HEK293T (cell line): ENCODE measurements at regions not wholly inside any gene's neighbourhood (a gene's known extent, or its start where the extent isn't known, plus 50 kb on each side); places are given as distances from the start of the nearest gene placed in this dataset.

Experiments used
- CTCF ChIA-PET: fragments of 350-600 bp; formaldehyde crosslinking; extraction: SDS; loops from one replicate; lab custom pipeline; 2021; ENCODE audit warnings: antibody characterized with exemption, inconsistent platforms; lab: Yijun Ruan, JAX
- POLR2A ChIA-PET: fragments of 350-600 bp; formaldehyde crosslinking; extraction: SDS; loops from one replicate; lab custom pipeline; 2020; ENCODE audit warnings: antibody characterized with exemption, inconsistent platforms; lab: Yijun Ruan, JAX
- DNase-seq: peaks from one replicate; pipeline ENCODE4 v3.0.0; 2012; ENCODE audit warnings: mixed read lengths; ENCODE audit errors: extremely low spot score
- ARNT ChIP-seq: fragments of 450-650 bp; IDR thresholded peaks from 2 replicates; pipeline ENCODE4 v1.6.1; 2017; ENCODE audit warnings: mild to moderate bottlenecking
- BHLHE40 ChIP-seq: fragments of 450-650 bp; IDR thresholded peaks from 2 replicates; pipeline ENCODE4 v1.6.1; 2016; ENCODE audit warnings: mild to moderate bottlenecking, moderate library complexity, borderline replicate concordance
- CTBP1 ChIP-seq: fragments of 450-650 bp; IDR thresholded peaks from 2 replicates; pipeline ENCODE4 v1.6.1; 2016; ENCODE audit warnings: borderline replicate concordance
- ELF4 ChIP-seq: fragments of 450-650 bp; IDR thresholded peaks from 2 replicates; pipeline ENCODE4 v1.6.1; 2017; ENCODE audit warnings: antibody characterized with exemption
- FOXA1 ChIP-seq: fragments of 450-650 bp; IDR thresholded peaks from 2 replicates; pipeline ENCODE4 v1.6.1; 2016; ENCODE audit warnings: mild to moderate bottlenecking
- FOXK2 ChIP-seq: fragments of 450-650 bp; IDR thresholded peaks from 2 replicates; pipeline ENCODE4 v1.6.1; 2016; ENCODE audit warnings: mild to moderate bottlenecking
- FOXM1 ChIP-seq: fragments of 450-650 bp; IDR thresholded peaks from 2 replicates; pipeline ENCODE4 v1.6.1; 2017; ENCODE audit warnings: mild to moderate bottlenecking, borderline replicate concordance
- HDGF ChIP-seq: fragments of 450-650 bp; IDR thresholded peaks from 2 replicates; pipeline ENCODE4 v1.6.1; 2017; ENCODE audit warnings: antibody characterized with exemption, borderline replicate concordance
- L3MBTL2 ChIP-seq: fragments of 450-650 bp; conservative IDR thresholded peaks from 2 replicates; pipeline ENCODE4 v1.6.1; 2016; ENCODE audit warnings: mild to moderate bottlenecking
- LEF1 ChIP-seq: fragments of 450-650 bp; IDR thresholded peaks from 2 replicates; pipeline ENCODE4 v1.6.1; 2017; ENCODE audit warnings: mild to moderate bottlenecking, borderline replicate concordance
- NFRKB ChIP-seq: fragments of 450-650 bp; IDR thresholded peaks from 2 replicates; pipeline ENCODE4 v1.6.1; 2016; ENCODE audit warnings: mild to moderate bottlenecking, moderate library complexity
- PKNOX1 ChIP-seq: fragments of 450-650 bp; IDR thresholded peaks from 2 replicates; pipeline ENCODE4 v1.6.1; 2016
- SP1 ChIP-seq: fragments of 450-650 bp; IDR thresholded peaks from 2 replicates; pipeline ENCODE4 v1.6.1; 2017
- SUZ12 ChIP-seq: fragments of 450-650 bp; IDR thresholded peaks from 2 replicates; pipeline ENCODE4 v1.6.1; 2016; ENCODE audit warnings: mild to moderate bottlenecking
- TARDBP ChIP-seq: fragments of 450-650 bp; IDR thresholded peaks from 2 replicates; pipeline ENCODE4 v1.6.1; 2016
- ZNF384 ChIP-seq: fragments of 450-650 bp; IDR thresholded peaks from 2 replicates; pipeline ENCODE4 v1.6.1; 2016

GRCh38 chr19:32266460-32266859, 79.0 kb upstream of the ZNF507 start:
- CTCF ChIA-PET, result interaction anchor here (0.6 kb wide), 1 partner anchor 12 kb away, joined by 7 read pairs; no protein-coding TSS in a partner anchor
- DNase-seq, result no peak
- TF ChIP-seq NFRKB (no peak), HDGF (no peak), FOXK2 (no peak), SUZ12 (no peak), ARNT (no peak), ZNF384 (no peak), CTBP1 (no peak), BHLHE40 (no peak), SP1 (no peak), LEF1 (no peak), L3MBTL2 (no peak), FOXA1 (no peak), FOXM1 (no peak), PKNOX1 (no peak), TARDBP (no peak), ELF4 (no peak)
- POLR2A ChIA-PET, result no interaction called here

GRCh38 chr19:32268381-32268780, 77.0 kb upstream of the ZNF507 start:
- TF ChIP-seq NFRKB (no peak), ARNT (no peak), FOXA1 (no peak), L3MBTL2 (no peak), FOXM1 (no peak), CTBP1 (no peak), HDGF (no peak), ZNF384 (no peak), PKNOX1 (no peak), LEF1 (no peak), SP1 (no peak), SUZ12 (no peak), TARDBP (no peak), ELF4 (no peak)
- ChIA-PET POLR2A (no interaction called here), CTCF (no interaction called here)
- DNase-seq, result no peak

- CTCF ChIA-PET, result no interaction called here
- TF ChIP-seq SUZ12 (no peak), LEF1 (no peak), FOXM1 (no peak), PKNOX1 (no peak), BHLHE40 (no peak), NFRKB (no peak), TARDBP (no peak), CTBP1 (no peak), FOXK2 (no peak), L3MBTL2 (no peak)
- no peak for DNase-seq
- POLR2A ChIA-PET, result no interaction called here
Observed at GRCh38 chr19:32269831-32270230, 75.6 kb upstream of the ZNF507 start.

- CTCF ChIA-PET, result interaction anchor here (0.8 kb wide), 1 partner anchor 327 kb away, joined by 3 read pairs; no protein-coding TSS in a partner anchor
- no peak for DNase-seq
- POLR2A ChIA-PET, result no interaction called here
- TF ChIP-seq FOXA1 (no peak), SP1 (no peak), LEF1 (no peak), TARDBP (no peak), SUZ12 (no peak), FOXM1 (no peak), ARNT (no peak), L3MBTL2 (no peak), NFRKB (no peak), PKNOX1 (no peak), HDGF (no peak), CTBP1 (no peak), BHLHE40 (no peak), ZNF384 (no peak), ELF4 (no peak), FOXK2 (no peak)
Observed at GRCh38 chr19:32273483-32273882, 71.9 kb upstream of the ZNF507 start.

- POLR2A ChIA-PET, result no interaction called here
- no peak for DNase-seq
- CTCF ChIA-PET, result interaction anchor here (1.0 to 1.9 kb wide), 2 partner anchors 27 to 282 kb away, joined by 3 to 6 read pairs; no protein-coding TSS in a partner anchor
- TF ChIP-seq CTBP1 (no peak), ZNF384 (no peak), FOXA1 (no peak), TARDBP (no peak), HDGF (no peak), NFRKB (no peak), FOXM1 (no peak), ELF4 (no peak), LEF1 (no peak)
Observed at GRCh38 chr19:32287086-32287485, 58.3 kb upstream of the ZNF507 start.
